H1 (cell line): ENCODE measurements at regions not wholly inside any gene's neighbourhood (a gene's known extent, or its start where the extent isn't known, plus 50 kb on each side); places are given as distances from the start of the nearest gene placed in this dataset.

Experiments used
- CTCF ChIA-PET: fragments of 300-600 bp; sonication (Branson Sonifier 250); formaldehyde crosslinking; loops from one replicate; lab custom pipeline; 2021; ENCODE audit not compliant: partially characterized antibody; lab: Charles Lee
- POLR2A ChIA-PET: fragments of 300-600 bp; sonication (Branson Sonifier 250); formaldehyde crosslinking; loops from one replicate; lab custom pipeline; 2021; ENCODE audit warnings: inconsistent platforms; ENCODE audit not compliant: partially characterized antibody; lab: Charles Lee
- DNase-seq, 2 experiments: peaks; one replicate each; pipeline versions ENCODE4 v3.0.0 to v3.0.0-alpha.2; 2010 to 2022; ENCODE audit warnings: low spot score in 2 of 2, low read depth in 1 of 2, mixed read lengths in 1 of 2
- FAIRE-seq: peaks from 2 replicates; lab custom pipeline; 2011; peaks lifted over from hg19 to GRCh38; lab: Jason Lieb, UNC
- H2AFZ ChIP-seq: 2 replicates; pipeline ENCODE4 v1.8.1; 2012; ENCODE audit warnings: low read length, inconsistent platforms
- H2AK5ac ChIP-seq: 2 replicates; pipeline ENCODE4 v1.6.1; 2013; ENCODE audit warnings: low read depth, low read length
- H2BK120ac ChIP-seq: replicated peaks from 2 replicates; pipeline ENCODE3; 2013; ENCODE audit warnings: low read depth, low read length, inconsistent platforms
- H2BK12ac ChIP-seq: 2 replicates; pipeline ENCODE4 v1.6.1; 2013; ENCODE audit warnings: low read depth, low read length
- H2BK15ac ChIP-seq: 2 replicates; pipeline ENCODE4 v1.6.1; 2013; ENCODE audit warnings: low read length
- H2BK20ac ChIP-seq: 2 replicates; pipeline ENCODE4 v1.6.1; 2013; ENCODE audit warnings: low read length
- H2BK5ac ChIP-seq: 2 replicates; pipeline ENCODE4 v1.6.1; 2013; ENCODE audit warnings: low read depth, low read length
- H3K14ac ChIP-seq: 2 replicates; pipeline ENCODE4 v1.6.1; 2013; ENCODE audit warnings: inconsistent platforms; ENCODE audit not compliant: insufficient read length
- H3K18ac ChIP-seq: 2 replicates; pipeline ENCODE4 v1.6.1; 2013; ENCODE audit warnings: low read length; ENCODE audit errors: extremely low read depth
- H3K23ac ChIP-seq: 2 replicates; pipeline ENCODE4 v1.6.1; 2013; ENCODE audit warnings: inconsistent platforms; ENCODE audit not compliant: insufficient read length
- H3K23me2 ChIP-seq: 2 replicates; pipeline ENCODE4 v1.6.1; 2013; ENCODE audit warnings: low read depth, low read length
- H3K27ac ChIP-seq: 2 replicates; pipeline ENCODE4 v1.6.1; 2011; ENCODE audit warnings: low read depth, low read length, inconsistent platforms
- H3K27me3 ChIP-seq, 4 experiments: replicated peaks in 1 of 4; 1 replicate in 1 of 4; 2 replicates in 3 of 4; pipeline versions ENCODE4 v1.6.1 to v1.8.1; 2011 to 2013; ENCODE audit warnings: low read length in 3 of 4, mild to moderate bottlenecking in 3 of 4, inconsistent platforms in 2 of 4, mixed read lengths in 2 of 4, moderate library complexity in 1 of 4; ENCODE audit not compliant: control insufficient read depth in 3 of 4, insufficient read depth in 3 of 4; ENCODE audit errors: extremely low read depth in 1 of 4
- H3K36me3 ChIP-seq, 4 experiments: 2 replicates each; pipeline versions ENCODE4 v1.6.1 to v1.8.1; 2011 to 2013; ENCODE audit warnings: mild to moderate bottlenecking in 4 of 4, low read length in 3 of 4, moderate library complexity in 2 of 4, control low read depth in 1 of 4, inconsistent platforms in 1 of 4; ENCODE audit not compliant: insufficient read depth in 4 of 4, control insufficient read depth in 2 of 4
- H3K4ac ChIP-seq: replicated peaks from 2 replicates; pipeline ENCODE3; 2013; ENCODE audit warnings: low read length, low read depth, mixed read lengths, inconsistent platforms; ENCODE audit not compliant: insufficient read length
- H3K4me1 ChIP-seq, 4 experiments: replicated peaks in 1 of 4; 1 replicate in 1 of 4; 2 replicates in 3 of 4; pipeline versions ENCODE4 v1.6.1 to v1.8.1; 2011 to 2013; ENCODE audit warnings: low read length in 3 of 4, inconsistent platforms in 2 of 4, mixed read lengths in 1 of 4; ENCODE audit not compliant: insufficient read depth in 4 of 4, control insufficient read depth in 3 of 4
- H3K4me2 ChIP-seq, 2 experiments: 2 replicates each; pipeline versions ENCODE4 v1.6.1 to v1.8.1; 2011 to 2013; ENCODE audit warnings: low read depth in 2 of 2, low read length in 2 of 2, control low read depth in 1 of 2, inconsistent platforms in 1 of 2, mild to moderate bottlenecking in 1 of 2; ENCODE audit not compliant: insufficient read depth in 1 of 2
- H3K4me3 ChIP-seq, 4 experiments: fragments of 200-600, 300-600 bp in 1 of 4; sonication (generic), shearing (Covaris generic), sonication (Bioruptor Twin) in 1 of 4; 2 replicates each; pipeline versions ENCODE4 v1.5.1 to v1.8.1; 2011 to 2016; ENCODE audit warnings: low read length in 4 of 4, low read depth in 3 of 4, control low read depth in 2 of 4, inconsistent platforms in 2 of 4, mild to moderate bottlenecking in 2 of 4, mixed read lengths in 1 of 4, moderate library complexity in 1 of 4; ENCODE audit not compliant: insufficient read depth in 2 of 4; ENCODE audit errors: extremely low read depth in 1 of 4
- H3K56ac ChIP-seq: replicated peaks from 2 replicates; pipeline ENCODE3; 2013; ENCODE audit warnings: low read depth, mild to moderate bottlenecking, mixed read lengths, low read length, inconsistent platforms; ENCODE audit not compliant: insufficient read length
- H3K79me1 ChIP-seq: 2 replicates; pipeline ENCODE4 v1.6.1; 2013; ENCODE audit warnings: low read depth, low read length, control low read depth
- H3K79me2 ChIP-seq, 2 experiments: 2 replicates each; pipeline versions ENCODE4 v1.6.1 to v1.8.1; 2012 to 2013; ENCODE audit warnings: low read length in 2 of 2, mild to moderate bottlenecking in 2 of 2, inconsistent platforms in 1 of 2; ENCODE audit not compliant: insufficient read depth in 2 of 2, control insufficient read depth in 1 of 2
- H3K9ac ChIP-seq, 4 experiments: replicated peaks in 1 of 4; 1 replicate in 1 of 4; 2 replicates in 3 of 4; pipeline versions ENCODE4 v1.6.1 to v1.8.1; 2011 to 2013; ENCODE audit warnings: low read depth in 3 of 4, low read length in 3 of 4, control low read depth in 2 of 4, mild to moderate bottlenecking in 2 of 4, moderate library complexity in 2 of 4, inconsistent platforms in 1 of 4; ENCODE audit errors: extremely low read depth in 1 of 4
- H3K9me3 ChIP-seq, 2 experiments: 2 replicates each; pipeline versions ENCODE4 v1.6.1 to v1.8.1; 2012 to 2013; ENCODE audit warnings: mild to moderate bottlenecking in 2 of 2, moderate library complexity in 2 of 2, control low read depth in 1 of 2, inconsistent platforms in 1 of 2, low read depth in 1 of 2, low read length in 1 of 2, mixed read lengths in 1 of 2; ENCODE audit not compliant: insufficient read depth in 2 of 2
- H4K20me1 ChIP-seq, 2 experiments: replicated peaks in 1 of 2; 2 replicates each; pipeline versions ENCODE3 to v1.8.1; 2011 to 2013; ENCODE audit warnings: inconsistent platforms in 2 of 2, low read length in 2 of 2, mild to moderate bottlenecking in 1 of 2; ENCODE audit not compliant: insufficient read depth in 2 of 2, control insufficient read depth in 1 of 2
- H4K5ac ChIP-seq: 2 replicates; pipeline ENCODE4 v1.6.1; 2013; ENCODE audit warnings: low read length, low read depth, mixed read lengths, inconsistent platforms; ENCODE audit not compliant: insufficient read length
- H4K8ac ChIP-seq: 2 replicates; pipeline ENCODE4 v1.8.0; 2013; ENCODE audit warnings: mild to moderate bottlenecking, moderate library complexity, low read length, inconsistent platforms; ENCODE audit not compliant: insufficient read depth; ENCODE audit errors: extremely low read depth
- H4K91ac ChIP-seq: replicated peaks from 2 replicates; pipeline ENCODE3; 2013; ENCODE audit warnings: low read length, mixed read lengths, inconsistent platforms; ENCODE audit not compliant: insufficient read length
- CTCF ChIP-seq, 3 experiments: IDR thresholded peaks; 1 replicate in 2 of 3; 2 replicates in 1 of 3; pipeline versions ENCODE4 v1.5.1 to v1.6.1; 2011; ENCODE audit warnings: low read length in 3 of 3, mild to moderate bottlenecking in 3 of 3, inconsistent platforms in 2 of 3, low read depth in 1 of 3, moderate library complexity in 1 of 3; ENCODE audit not compliant: insufficient read depth in 1 of 3; ENCODE audit errors: control extremely low read depth in 1 of 3
- RAD21 ChIP-seq, 2 experiments: IDR thresholded peaks in 1 of 2; conservative IDR thresholded peaks in 1 of 2; 2 replicates each; pipeline ENCODE4 v1.6.1; 2011; ENCODE audit warnings: low read depth in 2 of 2, low read length in 2 of 2, improper control_type of control experiment in 1 of 2, inconsistent platforms in 1 of 2, mild to moderate bottlenecking in 1 of 2, moderate library complexity in 1 of 2
- TAF1 ChIP-seq: IDR thresholded peaks from 2 replicates; pipeline ENCODE4 v1.6.1; 2011; ENCODE audit warnings: mild to moderate bottlenecking, low read depth, low read length
- WGBS, 2 experiments: shearing (Covaris generic) in 1 of 2; methylation state at CpG; one replicate each; pipeline versions ENCODE4 v1.1.6 to v1.1.7; 2013 to 2015; ENCODE audit warnings: low lambda C conversion rate in 2 of 2, mixed read lengths in 2 of 2, inconsistent platforms in 1 of 2, low coverage in 1 of 2, missing lambda C conversion rate in 1 of 2; ENCODE audit not compliant: insufficient replicate concordance in 2 of 2, insufficient coverage in 1 of 2, insufficient read length in 1 of 2; ENCODE audit errors: extremely low coverage in 1 of 2, missing lambda C conversion rate in 1 of 2; 5-methylcytosine and 5-hydroxymethylcytosine counted together

- no peak overlapping the region for H2AK5ac ChIP-seq
- no peak overlapping the region for H3K4me2 ChIP-seq
- H3K79me2 ChIP-seq = no peaks in the 10 kb centered on the region
- no peak for TF ChIP-seq TAF1
- TF ChIP-seq CTCF (IDR thresholded peaks at IDR 0.05; ENCODE audit: control extremely low read depth in 1 of 3, insufficient read depth in 1 of 3, low read depth in 1 of 3, low read length in 3 of 3) = peak in 2 of 3 experiments; percentile 27 to 32; a peak in 2 of 4 replicates
- TF ChIP-seq RAD21 (IDR thresholded peaks at IDR 0.05 in 1 of 2, conservative IDR thresholded peaks at IDR 0.05 in 1 of 2; ENCODE audit: low read depth in 2 of 2, low read length in 2 of 2) = 0 out of 4 replicates have a peak, but pooled peaks of 1 of the 2 experiments have one; percentile 7
- no peak overlapping the region for H2BK15ac ChIP-seq
- H4K20me1 ChIP-seq = no peaks in the 10 kb centered on the region
- FAIRE-seq = no peak
- no peak overlapping the region for H4K5ac ChIP-seq
- no peak overlapping the region for H3K56ac ChIP-seq
- no peak overlapping the region for H3K23ac ChIP-seq
- no peak overlapping the region for H2BK120ac ChIP-seq
- H2BK12ac ChIP-seq = no peak overlapping the region
- H4K91ac ChIP-seq = no peak overlapping the region
- no peaks in the 10 kb centered on the region for H3K27me3 ChIP-seq
- no peaks in the 10 kb centered on the region for H3K36me3 ChIP-seq
- H3K4me1 ChIP-seq = peaks cover 0 to 8% (median 3%) of the 10 kb centered on the region in 4 experiments; a peak in 3 of 7 replicates
- no peak overlapping the region for H3K4ac ChIP-seq
- no peaks in the 10 kb centered on the region for H3K79me1 ChIP-seq
- no peak overlapping the region for H2BK20ac ChIP-seq
- 91% methylated on average over 11 of the region's 11 CpGs; no CpG with 5 or more reads in 1 of the 2 experiments for WGBS, 2 experiments
- H2AFZ ChIP-seq = no peak overlapping the region
- ChIA-PET POLR2A (interaction anchor here (0.8 to 0.9 kb wide), 2 partner anchors 18 kb away, joined by 3 to 4 read pairs; no protein-coding TSS in a partner anchor), CTCF (interaction anchor here (0.6 to 1.2 kb wide), 3 partner anchors 9 to 24 kb away, joined by 3 to 4 read pairs (median 3); no protein-coding TSS in a partner anchor)
- H4K8ac ChIP-seq = no peak overlapping the region
- H3K9me3 ChIP-seq = no peaks in the 10 kb centered on the region
- no peak for DNase-seq
- no peak overlapping the region for H3K14ac ChIP-seq
- no peak overlapping the region for H3K4me3 ChIP-seq
- no peak overlapping the region for H3K27ac ChIP-seq
- H3K9ac ChIP-seq = no peak overlapping the region
- no peak overlapping the region for H3K18ac ChIP-seq
- H2BK5ac ChIP-seq = no peak overlapping the region
- H3K23me2 ChIP-seq = no peaks in the 10 kb centered on the region
These were observed 147.2 kb upstream of the BCOR start for GRCh38 chrX:40244980-40245379.
